Upper lobe of right lung (tissue), 1 donor: ENCODE measurements at regions not wholly inside any gene's neighbourhood (a gene's known extent, or its start where the extent isn't known, plus 50 kb on each side); places are given as distances from the start of the nearest gene placed in this dataset.

Source experiments
- ATAC-seq: fragments of 200-7000 bp; cut with Tn5 transposase; one replicate; pipeline ENCODE4 v1.9.1; 2020; ENCODE audit warnings: mild to moderate bottlenecking, moderate library complexity
- DNase-seq: peaks from one replicate; pipeline ENCODE4 v3.0.0-alpha.2; 2020
- H3K27ac ChIP-seq: fragments of 200-600 bp; one replicate; pipeline ENCODE4 v1.8.0; 2022
- H3K27me3 ChIP-seq: fragments of 200-600 bp; one replicate; pipeline ENCODE4 v1.8.0; 2022; ENCODE audit warnings: mild to moderate bottlenecking
- H3K36me3 ChIP-seq: fragments of 200-600 bp; one replicate; pipeline ENCODE4 v1.8.0; 2022
- H3K4me1 ChIP-seq: fragments of 200-600 bp; one replicate; pipeline ENCODE4 v1.8.0; 2022
- H3K4me3 ChIP-seq: fragments of 200-600 bp; one replicate; pipeline ENCODE4 v1.8.0; 2022; ENCODE audit warnings: mild to moderate bottlenecking
- H3K9me3 ChIP-seq: fragments of 200-600 bp; one replicate; pipeline ENCODE4 v1.8.0; 2022
- CTCF ChIP-seq: fragments of 200-600 bp; IDR thresholded peaks from one replicate; pipeline ENCODE4 v1.8.0; 2022; ENCODE audit warnings: antibody characterized with exemption
- intact Hi-C: fragments of 100-400 bp; cut with DNase I; formaldehyde crosslinking; loops from one replicate; pipeline ENCODE4 v1.11.0; 2022
- donor health status: DM: no; HTN: yes; CAD: no; lungs with severe emphysema.

GRCh38 chr4:27096142-27096824, 235.6 kb downstream of the STIM2 start:
- H3K36me3 ChIP-seq = no peaks in the 10 kb centered on the region
- no peak for ATAC-seq
- no peak for TF ChIP-seq CTCF

GRCh38 chr4:27098034-27098433, 237.4 kb downstream of the STIM2 start:
- H3K4me1 ChIP-seq = no peaks in the 10 kb centered on the region
- DNase-seq (no peak), ATAC-seq (no peak)
- H3K36me3 ChIP-seq = no peaks in the 10 kb centered on the region
- intact Hi-C loops = no loop called here
- H3K27ac ChIP-seq = no peak overlapping the region
- TF ChIP-seq CTCF = no peak
- H3K27me3 ChIP-seq = peaks cover 5% of the 10 kb centered on the region
- no peak overlapping the region for H3K4me3 ChIP-seq
- no peaks in the 10 kb centered on the region for H3K9me3 ChIP-seq

More at GRCh38 chr4:27096142-27096824, 235.6 kb downstream of the STIM2 start:
- Histone ChIP-seq H3K27ac (no peak overlapping the region), H3K4me1 (no peaks in the 10 kb centered on the region), H3K27me3 (peaks cover under 1% of the 10 kb centered on the region), H3K9me3 (no peaks in the 10 kb centered on the region), H3K4me3 (no peak overlapping the region)
- intact Hi-C loops = no loop called here
- DNase-seq = no peak

- Histone ChIP-seq H3K9me3 (no peaks in the 10 kb centered on the region), H3K27me3 (peaks cover 5% of the 10 kb centered on the region), H3K4me1 (no peaks in the 10 kb centered on the region), H3K4me3 (no peak overlapping the region), H3K36me3 (no peaks in the 10 kb centered on the region), H3K27ac (no peak overlapping the region)
- no peak for TF ChIP-seq CTCF
- DNase-seq (no peak), ATAC-seq (no peak)
- intact Hi-C loops = no loop called here
These were observed 240.1 kb downstream of the STIM2 start for GRCh38 chr4:27100713-27101112.

- no peaks in the 10 kb centered on the region for H3K9me3 ChIP-seq
- H3K27ac ChIP-seq = no peak overlapping the region
- H3K36me3 ChIP-seq = no peaks in the 10 kb centered on the region
- peaks cover 5% of the 10 kb centered on the region for H3K27me3 ChIP-seq
- no peak for TF ChIP-seq CTCF
- H3K4me1 ChIP-seq = no peaks in the 10 kb centered on the region
- H3K4me3 ChIP-seq = no peak overlapping the region
- DNase-seq (no peak), ATAC-seq (no peak)
- intact Hi-C loops = no loop called here
These were observed 240.5 kb downstream of the STIM2 start for GRCh38 chr4:27101126-27101525.

- Histone ChIP-seq H3K9me3 (no peaks in the 10 kb centered on the region), H3K4me3 (no peak overlapping the region), H3K36me3 (no peaks in the 10 kb centered on the region), H3K4me1 (no peaks in the 10 kb centered on the region), H3K27me3 (peaks cover 5% of the 10 kb centered on the region), H3K27ac (no peak overlapping the region)
- ATAC-seq = no peak
- intact Hi-C loops = no loop called here
- no peak for DNase-seq
- TF ChIP-seq CTCF = no peak
These were observed 240.9 kb downstream of the STIM2 start for GRCh38 chr4:27101561-27101960.

- DNase-seq (no peak), ATAC-seq (no peak)
- Histone ChIP-seq H3K4me3 (no peak overlapping the region), H3K36me3 (no peaks in the 10 kb centered on the region), H3K27ac (no peak overlapping the region), H3K4me1 (no peaks in the 10 kb centered on the region), H3K27me3 (no peaks in the 10 kb centered on the region), H3K9me3 (no peaks in the 10 kb centered on the region)
- intact Hi-C loops = no loop called here
- TF ChIP-seq CTCF = no peak
These were observed 251.0 kb downstream of the STIM2 start for GRCh38 chr4:27111627-27112026.
